GM04504 (cell line): ENCODE measurements at regions not wholly inside any gene's neighbourhood (a gene's known extent, or its start where the extent isn't known, plus 50 kb on each side); places are given as distances from the start of the nearest gene placed in this dataset.
"Not testable (repeated sequence)": the region's sequence is repeated elsewhere in the genome, so short reads cannot be mapped to it uniquely, and the experiment has no call there.

Experiments
- DNase-seq: peaks from one replicate; pipeline ENCODE4 v3.0.0-alpha.2; 2012; ENCODE audit warnings: low read depth

DNA sequence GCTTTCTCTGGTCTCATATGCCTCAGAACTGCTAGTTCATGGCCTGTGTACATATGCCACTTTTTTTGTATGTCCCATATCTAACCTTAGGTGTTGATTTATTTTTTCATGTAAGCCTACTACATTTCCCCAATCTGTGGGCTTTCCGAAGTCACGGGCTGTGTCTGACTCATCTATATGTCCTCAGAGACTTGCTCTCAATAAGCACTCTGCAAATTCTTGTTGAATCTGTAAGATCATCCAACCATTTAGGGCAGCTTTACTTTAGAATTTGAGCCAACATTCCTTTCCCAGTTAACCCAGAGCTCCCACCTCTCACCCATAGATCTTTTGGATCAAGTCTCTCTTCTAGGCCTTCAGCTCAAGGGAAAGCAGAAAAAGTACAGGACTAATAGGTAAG, 263.4 kb downstream of the SEC61B start:
- DNase-seq, result no peak

- no peak for DNase-seq
Observed at GRCh38 chr9:99486684-99487083, 264.6 kb downstream of the SEC61B start.

- no peak for DNase-seq
Observed at GRCh38 chr9:99488131-99489059, 266.3 kb downstream of the SEC61B start.

- DNase-seq, result peak; percentile 41
Observed at GRCh38 chr9:99489060-99489413, 267.0 kb downstream of the SEC61B start.

- no peak for DNase-seq
Observed at GRCh38 chr9:99490729-99491128, 268.6 kb downstream of the SEC61B start.

DNA sequence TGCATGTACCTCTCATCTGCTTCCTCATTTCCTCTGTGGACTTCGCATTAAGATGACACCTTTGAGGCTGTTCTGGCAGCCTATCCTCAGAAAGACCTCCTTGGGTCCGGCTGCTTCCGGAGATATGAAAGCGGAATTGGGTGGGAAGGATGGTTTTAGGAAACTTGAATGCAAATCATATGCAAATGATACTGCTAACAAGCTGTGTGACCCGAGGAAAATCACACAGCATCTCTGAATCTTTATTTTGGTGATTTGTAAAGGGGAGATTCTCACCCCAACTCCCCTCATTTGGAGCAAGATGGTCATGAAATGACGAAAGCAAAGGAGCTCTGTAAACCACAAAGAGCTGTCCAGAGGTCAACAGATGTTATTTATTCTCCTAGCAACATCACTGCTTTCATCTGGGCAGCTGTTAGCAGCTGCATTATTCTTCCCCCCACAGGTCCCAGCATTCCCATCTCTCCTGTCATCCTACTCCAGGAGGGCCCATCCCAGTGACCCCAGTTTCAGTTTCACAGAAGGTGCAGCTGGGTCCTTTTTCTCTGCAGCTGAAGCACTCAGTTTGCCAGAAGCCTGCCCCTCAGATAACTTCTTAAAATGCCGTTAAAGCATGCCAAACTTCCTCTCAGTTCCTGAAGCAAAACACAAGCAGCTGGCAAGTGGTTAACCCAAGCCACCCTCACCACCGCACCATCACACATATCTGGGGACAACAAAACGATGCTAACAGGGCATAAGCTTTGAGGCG, 269.5 kb downstream of the SEC61B start:
- DNase-seq, result no peak

DNA sequence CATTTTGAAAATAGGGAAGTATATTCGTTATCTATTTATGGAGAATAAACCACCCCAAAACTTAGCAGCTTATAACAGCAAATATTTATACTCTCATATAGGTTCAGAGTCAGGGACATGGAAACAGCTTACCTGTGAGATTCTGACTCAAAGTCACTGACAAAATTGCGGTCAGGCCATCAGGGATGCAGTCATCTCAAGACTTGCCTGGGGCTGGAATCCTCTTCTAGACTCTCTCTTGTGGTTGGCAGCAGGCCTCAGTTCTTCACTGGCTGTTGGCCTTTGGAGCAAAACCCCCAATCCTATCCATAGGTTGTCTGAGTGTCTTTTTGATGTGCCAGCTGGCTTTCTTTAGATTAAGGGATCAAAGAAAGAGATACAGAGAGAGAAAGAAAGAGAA, 275.6 kb downstream of the SEC61B start:
- no peak for DNase-seq

DNA sequence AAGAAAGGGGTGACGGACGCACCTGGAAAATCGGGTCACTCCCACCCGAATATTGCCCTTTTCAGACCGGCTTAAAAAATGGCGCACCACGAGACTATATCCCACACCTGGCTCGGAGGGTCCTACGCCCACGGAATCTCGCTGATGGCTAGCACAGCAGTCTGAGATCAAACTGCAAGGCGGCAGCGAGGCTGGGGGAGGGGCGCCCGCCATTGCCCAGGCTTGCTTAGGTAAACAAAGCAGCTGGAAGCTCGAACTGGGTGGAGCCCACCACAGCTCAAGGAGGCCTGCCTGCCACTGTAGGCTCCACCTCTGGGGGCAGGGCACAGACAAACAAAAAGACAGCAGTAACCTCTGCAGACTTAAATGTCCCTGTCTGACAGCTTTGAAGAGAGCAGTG, 276.9 kb downstream of the SEC61B start:
- DNase-seq, result not testable (repeated sequence)

- DNase-seq, result no peak
Observed at GRCh38 chr9:99505936-99506335, 283.9 kb downstream of the SEC61B start.

DNA sequence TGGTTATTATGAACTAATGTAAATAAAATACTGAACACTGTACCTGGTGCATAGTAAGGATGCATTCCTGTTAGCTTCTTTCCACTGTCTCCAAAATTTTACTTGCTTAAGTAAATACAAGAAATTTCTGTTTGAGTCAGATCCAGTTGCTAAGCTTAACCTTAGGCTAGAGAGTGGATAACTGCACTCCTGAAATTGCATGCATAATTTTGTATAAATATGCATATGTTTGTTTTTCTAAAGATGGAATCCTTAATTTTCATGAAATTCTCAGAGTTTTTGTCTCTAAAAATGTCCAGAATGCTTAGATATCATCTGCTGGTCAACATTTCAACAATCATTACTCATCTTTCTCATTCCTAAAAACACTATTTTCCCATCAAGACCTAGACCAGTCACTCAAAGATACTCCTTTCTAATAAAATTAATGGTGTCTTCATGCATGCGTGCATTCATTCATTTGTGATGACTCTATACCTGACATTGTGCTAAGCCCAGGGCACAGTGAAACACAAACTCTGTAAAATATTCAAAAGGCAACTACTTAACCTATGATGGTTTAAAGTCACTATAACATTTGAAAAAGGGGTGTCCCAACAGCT, 284.8 kb downstream of the SEC61B start:
- no peak for DNase-seq

DNA sequence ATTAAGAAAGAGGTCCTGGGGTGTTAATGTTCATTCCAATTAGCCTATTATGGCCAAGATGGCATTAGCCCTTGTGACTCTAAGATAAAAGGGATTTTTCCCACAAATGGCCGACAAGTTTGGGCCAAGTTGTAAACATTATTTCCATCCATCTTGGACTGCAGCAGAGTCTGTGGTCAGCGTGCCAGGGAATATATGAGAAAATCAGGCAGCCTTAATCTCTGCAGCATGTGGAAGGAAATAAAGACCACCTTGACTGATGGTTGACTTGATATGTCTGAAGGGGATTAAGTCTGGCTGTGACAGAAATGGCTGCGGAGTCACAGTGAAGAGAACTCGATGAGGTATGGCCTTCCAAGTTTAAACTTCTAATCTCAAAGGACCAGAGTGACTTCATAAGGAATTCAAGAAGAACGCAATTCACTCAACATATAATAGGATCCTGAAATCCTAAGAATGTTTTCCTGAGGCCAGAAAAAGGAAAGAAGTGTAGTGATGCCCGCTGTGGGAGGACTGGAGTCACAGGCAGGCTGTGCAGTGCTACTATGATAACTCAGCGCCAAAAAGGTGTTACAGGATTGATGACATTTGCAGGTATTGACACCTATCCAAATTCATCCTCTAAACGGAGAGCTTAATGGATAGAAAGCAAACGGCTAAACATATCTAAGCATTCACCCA, 287.1 kb downstream of the SEC61B start:
- no peak for DNase-seq

GRCh38 chr9:99509900-99510535, 287.9 kb downstream of the SEC61B start:
- no peak for DNase-seq

DNA sequence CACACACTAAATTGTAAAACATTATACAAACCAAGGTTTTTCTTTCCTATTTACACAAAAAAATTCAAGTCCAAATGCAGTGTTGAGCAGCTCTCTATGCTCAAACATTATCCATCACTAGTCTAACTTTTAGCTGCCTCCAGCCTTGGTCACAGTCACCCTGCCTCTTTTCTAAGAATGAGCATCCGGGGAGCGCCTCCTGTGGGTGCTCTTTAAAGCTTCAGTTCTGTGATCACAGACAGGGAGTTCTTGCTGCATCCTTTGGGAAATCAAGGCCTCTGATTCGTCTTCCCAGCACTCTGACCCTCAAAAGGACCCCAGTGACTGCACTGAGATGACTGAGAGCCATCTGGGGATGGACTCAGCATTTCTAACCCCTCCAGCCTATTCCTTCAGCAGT, 289.6 kb downstream of the SEC61B start:
- no peak for DNase-seq

DNA sequence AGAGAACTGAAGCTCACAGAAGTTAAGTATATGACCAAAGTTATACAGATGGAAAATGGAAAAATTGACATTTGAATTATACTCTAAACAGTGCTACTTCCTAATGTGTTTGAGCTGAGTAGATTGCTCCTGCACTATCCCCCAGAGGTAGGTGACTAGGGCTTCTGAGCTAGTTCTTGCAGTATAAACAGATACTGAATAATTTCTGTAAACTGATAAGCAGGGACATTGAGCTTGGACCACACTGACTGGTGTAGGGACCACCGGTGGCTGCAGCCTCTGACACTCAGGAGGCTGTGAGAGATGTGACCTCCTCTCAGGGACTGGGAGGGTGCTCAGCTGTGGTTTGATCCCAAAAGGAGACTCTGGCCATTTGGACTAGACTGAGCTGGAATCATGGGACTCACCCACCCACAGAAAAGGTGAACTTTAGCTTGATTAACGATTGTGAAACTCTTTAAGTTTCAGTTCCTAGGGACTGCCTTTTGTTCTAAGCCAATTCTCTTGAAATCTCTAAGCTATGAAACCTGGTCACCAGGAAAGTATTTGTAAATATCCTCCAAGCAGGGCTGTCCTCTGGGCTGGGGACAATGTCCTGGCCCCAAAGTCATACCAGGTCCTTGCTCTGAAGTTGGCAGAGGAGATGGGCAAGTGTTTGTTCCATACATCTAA, 291.5 kb downstream of the SEC61B start:
- no peak for DNase-seq

DNA sequence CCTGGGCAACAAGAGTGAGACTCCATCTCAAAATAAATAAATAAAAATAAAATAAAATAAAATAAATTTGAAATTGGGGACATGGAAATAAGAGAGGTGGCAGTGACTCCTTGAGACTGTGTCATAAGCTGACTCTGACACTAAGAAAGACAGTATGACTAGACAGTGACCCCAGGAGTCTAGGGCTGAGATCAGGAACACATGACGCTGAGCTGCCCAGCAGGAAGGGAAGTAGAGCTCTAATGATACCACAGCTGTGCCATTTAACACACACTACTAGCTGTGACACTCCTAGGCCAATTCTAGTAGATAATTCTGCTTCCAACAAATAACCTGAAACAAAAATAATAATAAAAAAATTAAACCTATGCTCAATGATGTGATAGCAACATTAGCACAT, 293.0 kb downstream of the SEC61B start:
- DNase-seq, result no peak

- DNase-seq, result no peak
Observed at GRCh38 chr9:99515895-99516656, 294.0 kb downstream of the SEC61B start.

DNA sequence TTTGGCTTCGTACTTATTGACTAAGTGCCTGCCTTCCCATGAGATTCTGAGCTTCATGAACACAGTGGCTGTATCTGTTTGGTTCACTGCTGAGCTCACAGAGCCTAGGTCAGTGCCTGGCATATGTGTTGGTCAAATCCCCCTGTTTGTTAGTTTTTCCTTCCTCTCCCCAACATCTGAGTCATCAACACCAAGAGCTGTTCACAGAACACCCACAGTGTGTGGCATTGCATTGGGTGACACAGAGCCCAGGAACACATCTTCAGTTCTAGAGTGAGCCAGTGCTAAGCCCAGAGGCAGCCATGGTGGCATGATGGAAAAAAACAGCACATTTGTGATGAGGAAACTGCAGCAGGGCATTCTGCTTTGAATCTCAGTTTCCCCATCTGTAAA, 294.6 kb downstream of the SEC61B start:
- no peak for DNase-seq

GRCh38 chr9:99523838-99524237, 297.8 kb upstream of the NR4A3 start:
- DNase-seq, result no peak

DNA sequence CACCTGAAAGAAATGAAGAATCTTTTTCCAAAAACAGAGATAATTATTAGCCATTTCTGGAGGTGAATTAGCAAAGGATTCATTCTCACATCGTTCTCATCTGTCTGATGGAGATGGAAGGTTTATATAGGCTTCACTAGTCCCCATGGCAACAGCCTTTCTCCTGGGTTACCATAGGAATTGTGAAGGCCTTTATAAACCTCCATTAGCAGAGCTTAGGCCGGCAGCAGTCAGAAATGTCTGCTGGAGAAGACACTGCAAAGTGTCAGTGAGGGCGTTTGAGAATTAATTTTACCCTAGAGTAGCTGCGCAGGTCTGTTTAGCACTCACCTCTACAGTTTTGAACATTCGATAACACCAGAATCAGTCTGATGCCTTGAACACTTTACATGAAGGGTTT, 290.4 kb upstream of the NR4A3 start:
- DNase-seq, result no peak

GRCh38 chr9:99533421-99533820, 288.3 kb upstream of the NR4A3 start:
- no peak for DNase-seq

DNA sequence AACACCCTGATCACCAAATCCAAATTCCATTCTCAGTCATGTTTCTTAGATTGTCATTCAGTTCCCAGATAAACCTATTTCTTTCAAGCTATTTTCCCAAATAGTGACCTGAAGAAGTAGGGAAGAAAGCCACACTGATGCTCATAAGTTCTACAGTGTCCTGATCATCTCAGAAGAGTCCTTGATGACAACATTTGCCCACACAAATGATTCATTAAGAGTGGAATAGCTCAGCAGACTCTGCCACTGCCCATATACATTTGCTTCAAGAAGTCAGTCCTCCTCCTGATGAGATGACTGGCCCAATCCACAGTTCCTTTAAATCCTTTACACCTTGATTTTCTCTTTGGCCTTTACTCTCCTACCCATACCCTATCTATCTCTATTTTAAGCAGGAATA, 283.7 kb upstream of the NR4A3 start:
- no peak for DNase-seq
